GM21619 (cell line): ENCODE measurements at regions not wholly inside any gene's neighbourhood (a gene's known extent, or its start where the extent isn't known, plus 50 kb on each side); places are given as distances from the start of the nearest gene placed in this dataset.

ENCODE experiments used
- ATAC-seq: cut with Tn5 transposase; IDR thresholded peaks from one replicate; pipeline ENCODE4 v1.9.1; 2021; ENCODE audit not compliant: unreplicated experiment

GRCh38 chr2:3138621-3139020, 239.0 kb downstream of the EIPR1 start:
- ATAC-seq: no peak

DNA sequence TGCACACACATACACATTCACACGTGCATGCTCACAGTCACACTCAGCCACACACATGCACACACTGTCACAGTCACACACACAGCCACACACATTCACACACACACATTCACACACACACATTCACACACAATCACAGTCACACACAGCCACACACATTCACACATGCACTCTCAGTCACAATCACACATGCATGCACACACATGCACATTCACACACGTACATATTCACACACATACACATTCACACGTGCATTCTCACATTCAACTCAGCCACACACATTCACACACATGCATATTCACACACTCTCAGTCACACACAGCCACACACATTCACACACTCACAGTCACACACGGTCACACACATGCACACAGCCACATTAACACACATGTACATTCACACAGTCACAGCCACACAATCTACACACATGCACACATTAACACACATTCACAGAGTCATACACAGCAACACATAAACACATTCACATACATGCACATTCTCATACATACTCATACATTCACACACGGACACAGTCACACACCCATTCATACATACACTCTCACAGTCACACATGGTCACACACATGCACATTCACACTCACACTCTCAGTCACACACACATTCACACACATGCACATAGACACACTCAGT, 239.8 kb downstream of the EIPR1 start:
- ATAC-seq: no peak

DNA sequence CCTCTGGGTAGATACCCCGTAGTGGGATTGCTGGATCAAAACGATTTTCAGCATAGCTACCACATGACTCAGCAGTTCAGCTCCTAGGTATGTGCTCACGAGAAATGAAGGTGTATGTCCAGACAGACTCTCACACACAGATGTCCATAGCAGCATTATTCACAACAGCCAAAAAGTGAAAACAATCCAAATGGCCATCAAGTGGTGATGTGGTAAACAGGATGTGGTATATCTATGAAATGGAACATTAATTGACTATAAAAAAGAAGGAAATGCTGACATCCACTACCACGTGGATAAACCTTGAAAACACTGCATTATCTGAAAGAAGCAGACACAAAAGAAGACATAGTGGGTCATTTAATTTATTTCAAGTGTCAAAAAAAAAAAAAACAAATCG, 241.9 kb downstream of the EIPR1 start:
- ATAC-seq: no peak

- no peak for ATAC-seq
These were observed 243.5 kb downstream of the EIPR1 start for GRCh38 chr2:3134026-3134571.

- no peak for ATAC-seq
These were observed 244.7 kb downstream of the EIPR1 start for GRCh38 chr2:3132966-3133365.

GRCh38 chr2:3132466-3132865, 245.2 kb downstream of the EIPR1 start:
- no peak for ATAC-seq

DNA sequence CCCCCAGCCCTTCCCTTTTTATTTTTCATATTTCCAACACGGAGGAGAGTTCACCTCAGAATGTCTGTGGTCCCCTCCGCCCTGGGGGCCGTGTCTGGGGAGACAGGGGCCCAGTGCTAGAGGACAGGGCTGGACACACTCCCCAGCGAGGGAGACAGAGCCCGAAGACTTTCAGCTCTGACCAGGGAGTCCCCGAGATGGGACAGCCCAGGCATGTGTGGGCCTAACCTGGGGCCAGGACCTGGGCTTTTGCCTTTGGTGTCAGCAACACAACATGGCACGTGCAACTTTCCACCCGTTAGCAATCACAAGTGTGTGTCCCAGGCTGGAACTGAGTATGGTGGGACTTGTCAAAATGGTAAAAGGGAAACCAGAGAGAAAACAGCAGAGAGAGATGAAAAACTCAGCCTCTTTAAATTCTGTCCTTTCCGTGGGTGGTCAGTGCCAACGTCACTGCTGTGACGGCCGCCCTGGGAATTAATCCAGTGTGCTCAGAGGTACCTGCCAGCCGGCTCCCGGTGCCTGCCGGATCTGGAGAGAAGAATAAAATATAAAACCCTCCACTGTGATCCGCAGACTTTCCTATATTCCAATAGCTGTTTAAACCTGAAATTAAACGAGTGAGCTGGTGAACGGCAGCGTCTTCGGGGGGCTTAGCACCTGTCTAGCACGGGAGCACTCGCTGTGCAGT, 245.8 kb downstream of the EIPR1 start:
- ATAC-seq: no peak

DNA sequence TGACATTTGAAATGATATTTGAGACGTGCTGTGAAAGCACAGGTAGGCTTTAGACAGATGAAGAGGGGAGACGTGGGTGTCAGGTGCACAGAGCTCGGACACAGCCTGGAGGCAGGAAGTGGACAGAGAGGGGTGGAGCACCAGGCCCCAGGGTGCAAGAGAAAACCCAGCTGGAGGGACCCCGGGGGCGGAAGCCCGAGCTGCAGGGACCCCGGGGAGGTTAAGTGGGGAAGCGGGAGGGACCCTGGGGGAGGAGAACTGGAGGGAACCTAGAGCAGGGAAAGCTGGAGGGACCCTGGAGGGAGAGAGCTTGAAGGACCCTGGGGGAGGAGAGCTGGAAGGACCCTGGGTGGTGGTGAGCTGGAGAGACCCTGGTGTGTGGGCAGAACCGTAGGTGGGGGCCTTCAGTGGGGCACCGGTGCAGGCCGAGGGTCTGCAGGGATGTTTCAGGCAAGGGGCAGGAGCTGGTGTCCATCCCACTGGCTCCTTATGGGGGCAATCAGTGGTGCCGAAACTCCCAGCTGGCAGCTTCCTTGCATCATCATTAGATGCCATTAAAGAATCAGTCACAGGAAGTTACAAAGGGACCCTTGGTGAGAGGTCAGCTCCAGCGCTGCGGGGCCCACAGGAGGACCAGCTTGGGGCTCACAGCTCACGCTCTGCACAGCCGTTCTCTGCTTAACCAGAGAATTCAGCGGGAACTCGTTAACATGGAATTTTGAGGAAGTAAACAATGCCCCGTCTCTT, 246.6 kb downstream of the EIPR1 start:
- ATAC-seq: no peak

DNA sequence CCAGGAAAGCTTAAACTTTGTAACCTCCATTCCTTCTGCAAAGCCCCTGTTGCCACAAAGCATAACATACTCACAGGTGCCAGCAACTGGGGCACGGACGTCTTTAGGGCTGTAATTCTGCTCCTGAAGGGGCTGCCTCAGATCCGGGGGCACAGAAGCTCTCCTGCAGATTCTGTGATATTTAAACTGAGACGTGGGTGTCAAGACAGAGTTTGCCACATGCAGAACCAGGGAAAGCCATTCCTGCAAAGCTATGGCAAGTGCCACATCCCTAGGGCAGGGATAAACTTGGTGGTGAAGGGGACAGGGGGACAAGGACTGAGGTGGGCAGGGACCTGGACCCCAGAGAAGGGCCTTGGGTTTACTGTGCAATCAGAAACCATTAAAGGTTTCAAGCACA, 247.2 kb downstream of the EIPR1 start:
- ATAC-seq: no peak

DNA sequence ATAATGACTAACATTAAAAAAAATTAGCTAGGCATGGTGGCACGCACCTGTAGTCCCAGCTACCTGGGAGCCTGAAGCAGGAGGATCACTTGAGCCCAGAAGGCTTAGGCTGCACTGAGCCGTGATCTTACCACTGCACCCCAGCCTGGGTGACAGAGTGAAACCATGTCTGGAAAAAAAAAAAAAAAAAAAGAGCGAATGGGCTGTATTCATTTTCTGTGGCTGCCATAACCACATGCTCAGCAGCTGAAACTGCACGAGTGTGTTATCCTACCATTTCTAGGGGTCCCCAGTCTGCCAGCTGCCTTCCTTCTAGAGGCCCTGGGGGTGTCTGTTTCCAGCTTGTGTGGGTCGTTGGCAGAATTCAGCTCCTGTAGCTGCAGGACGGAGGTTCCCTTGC, 247.8 kb downstream of the EIPR1 start:
- ATAC-seq: no peak

DNA sequence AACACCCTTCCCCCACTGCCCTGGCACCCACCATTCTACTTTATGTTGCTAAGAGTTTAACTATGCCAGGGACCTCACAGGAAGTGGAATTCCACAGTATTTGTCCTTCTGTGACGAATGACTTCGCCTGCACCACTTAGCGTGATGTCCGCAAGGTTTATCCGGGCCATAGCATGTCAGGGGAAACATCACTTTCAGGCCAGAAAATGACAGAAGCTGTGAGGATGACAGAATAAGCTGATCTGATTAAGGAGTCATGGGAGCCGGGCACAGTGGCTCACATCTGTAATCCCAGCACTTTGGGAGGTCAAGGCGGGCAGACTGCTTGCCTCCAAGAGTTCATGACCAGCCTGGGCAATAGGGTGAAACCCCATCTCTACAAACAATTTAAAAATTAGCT, 248.8 kb downstream of the EIPR1 start:
- no peak for ATAC-seq

DNA sequence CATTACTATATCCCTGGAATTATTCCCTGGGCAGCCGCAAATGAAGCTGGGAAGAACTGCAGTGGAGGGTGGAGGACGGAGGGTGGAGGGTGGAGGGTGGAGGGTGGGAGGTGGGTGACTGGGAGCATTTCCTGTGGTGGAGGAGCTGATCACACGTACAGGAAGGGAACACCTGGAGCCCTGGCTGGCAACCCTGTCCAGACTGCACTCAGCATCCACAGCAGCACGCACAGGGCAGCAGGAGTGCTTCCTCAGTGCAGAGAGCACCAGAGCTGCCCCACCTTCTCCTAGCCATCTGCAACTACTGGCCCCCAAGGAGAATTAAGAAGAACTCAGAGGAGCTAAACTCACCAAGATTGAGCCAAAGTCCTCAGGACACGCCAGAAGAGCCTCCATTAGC, 249.9 kb downstream of the EIPR1 start:
- no peak for ATAC-seq

- no peak for ATAC-seq
These were observed 250.6 kb downstream of the EIPR1 start for GRCh38 chr2:3126911-3127621.

DNA sequence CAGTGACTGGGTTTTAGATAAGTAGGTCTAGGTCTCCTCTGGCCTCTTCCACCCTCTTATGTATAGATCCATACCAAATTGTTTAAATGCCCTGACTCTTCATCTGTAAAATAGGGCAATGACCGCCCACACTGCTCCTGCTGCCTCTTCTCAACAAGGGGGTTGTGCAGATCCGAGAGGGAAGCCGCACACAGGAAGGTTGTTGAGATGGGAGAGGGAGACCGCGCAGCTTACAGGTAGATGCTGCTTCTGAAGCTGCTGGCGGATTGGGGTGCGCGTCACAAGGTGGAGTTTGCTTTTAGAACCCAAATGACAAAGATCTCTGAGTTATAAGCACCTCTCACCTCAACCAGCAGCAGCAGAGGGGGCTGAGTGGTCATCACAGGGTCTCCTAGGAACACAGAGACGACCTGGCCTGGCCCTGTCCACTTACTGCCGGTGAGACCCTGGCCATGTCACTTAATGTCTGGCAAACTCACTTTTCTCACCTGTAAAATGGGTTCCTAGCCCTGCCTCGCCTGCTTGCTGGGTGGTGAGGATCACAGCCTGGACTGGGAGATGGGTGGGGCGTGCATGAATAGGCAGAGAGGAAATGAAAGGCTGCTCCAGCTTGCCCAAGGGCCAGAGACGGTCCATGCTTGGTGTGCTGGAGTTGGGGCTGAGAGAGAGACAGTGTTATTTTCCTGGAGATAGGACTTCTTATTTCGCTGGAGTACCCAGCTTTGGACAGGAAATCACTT, 251.3 kb downstream of the EIPR1 start:
- ATAC-seq: no peak

- no peak for ATAC-seq
These were observed 251.9 kb downstream of the EIPR1 start for GRCh38 chr2:3125761-3126130.

GRCh38 chr2:3125001-3125760, 252.4 kb downstream of the EIPR1 start:
- ATAC-seq: no peak

GRCh38 chr2:3122525-3122924, 255.1 kb downstream of the EIPR1 start:
- ATAC-seq: no peak

DNA sequence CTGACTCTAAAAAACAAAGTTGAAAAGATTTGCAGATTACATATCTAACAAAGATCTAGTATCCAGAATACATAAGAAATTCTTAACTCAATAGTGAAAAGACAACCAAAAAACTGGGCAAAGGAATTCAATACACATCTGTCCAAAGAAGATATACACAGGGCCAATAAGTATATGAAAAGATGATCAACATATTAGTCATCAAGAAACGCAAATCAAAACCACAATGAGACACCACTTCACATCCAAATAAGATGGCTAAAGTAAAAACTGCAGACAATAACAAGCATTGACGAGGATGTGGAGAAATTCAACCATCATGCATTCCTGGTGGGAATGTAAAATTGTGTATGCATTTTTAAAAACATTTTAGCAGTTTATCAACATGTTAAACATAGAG, 256.0 kb downstream of the EIPR1 start:
- no peak for ATAC-seq

DNA sequence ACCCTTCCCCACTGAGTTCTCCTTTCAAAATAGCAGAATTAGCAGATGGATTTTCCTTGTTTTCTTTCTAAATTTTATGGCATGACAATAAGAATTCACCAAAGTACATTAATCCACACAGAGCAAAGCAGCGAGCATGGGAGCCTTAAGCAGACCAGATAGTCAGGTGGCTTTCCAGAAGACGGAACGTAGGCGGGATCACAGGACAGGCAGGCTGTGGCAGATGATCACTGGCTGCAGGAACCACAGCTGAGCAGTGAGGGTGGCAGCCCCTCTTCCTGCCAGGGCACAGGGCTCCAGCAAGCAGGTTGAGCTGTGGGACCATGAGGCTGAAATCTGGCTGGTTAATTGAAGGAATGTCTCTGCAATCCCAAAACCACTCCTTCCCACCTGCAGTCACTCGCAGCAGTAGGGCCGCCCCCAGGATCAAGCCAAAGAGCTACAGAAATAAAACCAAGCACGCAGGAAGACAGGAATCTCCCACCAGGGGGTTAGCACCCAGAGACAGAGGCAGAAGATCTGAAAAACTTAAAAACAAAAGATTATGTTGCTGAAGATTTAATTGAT, 259.9 kb downstream of the EIPR1 start:
- no peak for ATAC-seq

- ATAC-seq: no peak
These were observed 261.2 kb downstream of the EIPR1 start for GRCh38 chr2:3116371-3116770.
